GM12892 (cell line): ENCODE measurements at regions not wholly inside any gene's neighbourhood (a gene's known extent, or its start where the extent isn't known, plus 50 kb on each side); places are given as distances from the start of the nearest gene placed in this dataset.

ENCODE experiments used
- DNase-seq: peaks from one replicate; pipeline ENCODE4 v3.0.0; 2011; ENCODE audit not compliant: insufficient read length
- FAIRE-seq: peaks from 2 replicates; lab custom pipeline; 2011; peaks lifted over from hg19 to GRCh38; lab: Jason Lieb, UNC
- POLR2A ChIP-seq: IDR thresholded peaks from 2 replicates; pipeline ENCODE4 v1.6.1; 2011; ENCODE audit warnings: low read depth, low read length, control low read depth
- POLR2AphosphoS5 ChIP-seq: IDR thresholded peaks from 2 replicates; pipeline ENCODE4 v1.6.1; 2011; ENCODE audit warnings: low read depth, low read length, control low read depth
- TAF1 ChIP-seq: IDR thresholded peaks from 2 replicates; pipeline ENCODE4 v1.6.1; 2011; ENCODE audit warnings: low read depth, mild to moderate bottlenecking, control low read depth, low read length, borderline replicate concordance

GRCh38 chr3:132963786-132964185 is 74.4 kb upstream of the TMEM108 start:
- TF ChIP-seq TAF1 (no peak), POLR2A (no peak), POLR2AphosphoS5 (no peak)
- DNase-seq: no peak
- no peak for FAIRE-seq

GRCh38 chr3:132961991-132962390 is 76.2 kb upstream of the TMEM108 start:
- no peak for DNase-seq
- TF ChIP-seq POLR2A (no peak), TAF1 (no peak), POLR2AphosphoS5 (no peak)
- no peak for FAIRE-seq

- FAIRE-seq: no peak
- TF ChIP-seq POLR2AphosphoS5 (no peak), TAF1 (no peak), POLR2A (no peak)
Observed at GRCh38 chr3:132953683-132954082, 84.5 kb upstream of the TMEM108 start.

GRCh38 chr3:132927896-132928295 is 110.3 kb upstream of the TMEM108 start:
- FAIRE-seq: no peak
- TF ChIP-seq TAF1 (no peak), POLR2A (no peak), POLR2AphosphoS5 (no peak)

More at GRCh38 chr3:132953683-132954082, 84.5 kb upstream of the TMEM108 start:
- DNase-seq: no peak

GRCh38 chr3:132926098-132926497 is 112.1 kb upstream of the TMEM108 start:
- DNase-seq: no peak
- TF ChIP-seq TAF1 (no peak), POLR2AphosphoS5 (no peak), POLR2A (no peak)
- no peak for FAIRE-seq

More at GRCh38 chr3:132927896-132928295, 110.3 kb upstream of the TMEM108 start:
- no peak for DNase-seq

- no peak for DNase-seq
- TF ChIP-seq POLR2AphosphoS5: no peak
- TF ChIP-seq TAF1: no peak
- TF ChIP-seq POLR2A: no peak
- FAIRE-seq: no peak
Observed at GRCh38 chr3:132925256-132925930, 112.8 kb upstream of the TMEM108 start.

GRCh38 chr3:132916096-132916495 is 122.1 kb upstream of the TMEM108 start:
- DNase-seq (no peak), FAIRE-seq (no peak)
- TF ChIP-seq TAF1 (no peak), POLR2AphosphoS5 (no peak), POLR2A (no peak)

GRCh38 chr3:132912416-132912753 is 125.8 kb upstream of the TMEM108 start:
- TF ChIP-seq POLR2AphosphoS5: no peak
- no peak for TF ChIP-seq POLR2A
- no peak for TF ChIP-seq TAF1
- no peak for FAIRE-seq

GRCh38 chr3:132911741-132912415 is 126.3 kb upstream of the TMEM108 start:
- DNase-seq (no peak), FAIRE-seq (no peak)
- TF ChIP-seq POLR2AphosphoS5 (no peak), POLR2A (no peak), TAF1 (no peak)

More at GRCh38 chr3:132912416-132912753, 125.8 kb upstream of the TMEM108 start:
- no peak for DNase-seq

GRCh38 chr3:132907293-132907692 is 130.9 kb upstream of the TMEM108 start:
- DNase-seq: no peak
- TF ChIP-seq POLR2AphosphoS5: no peak
- TF ChIP-seq TAF1: no peak
- TF ChIP-seq POLR2A: no peak
- FAIRE-seq: no peak

- FAIRE-seq (no peak), DNase-seq (no peak)
- no peak for TF ChIP-seq POLR2A
- TF ChIP-seq TAF1: no peak
- TF ChIP-seq POLR2AphosphoS5: no peak
Observed at GRCh38 chr3:132900481-132900880, 137.7 kb upstream of the TMEM108 start.

GRCh38 chr3:132898141-132898540 is 140.1 kb upstream of the TMEM108 start:
- no peak for FAIRE-seq
- no peak for DNase-seq
- TF ChIP-seq TAF1: no peak
- TF ChIP-seq POLR2A: no peak
- no peak for TF ChIP-seq POLR2AphosphoS5
